CD4-positive, alpha-beta T cell treated with Interleukin-4 for 1 hour (primary cell): ENCODE measurements at regions not wholly inside any gene's neighbourhood (a gene's known extent, or its start where the extent isn't known, plus 50 kb on each side); places are given as distances from the start of the nearest gene placed in this dataset.

Experiments
- DNase-seq, 2 donors: peaks; one replicate each; pipeline ENCODE4 v3.0.0-alpha.2; 2020 to 2022

GRCh38 chr4:136823020-136823419 is 709.3 kb downstream of the PCDH18 start:
- DNase-seq, result no peak

DNA sequence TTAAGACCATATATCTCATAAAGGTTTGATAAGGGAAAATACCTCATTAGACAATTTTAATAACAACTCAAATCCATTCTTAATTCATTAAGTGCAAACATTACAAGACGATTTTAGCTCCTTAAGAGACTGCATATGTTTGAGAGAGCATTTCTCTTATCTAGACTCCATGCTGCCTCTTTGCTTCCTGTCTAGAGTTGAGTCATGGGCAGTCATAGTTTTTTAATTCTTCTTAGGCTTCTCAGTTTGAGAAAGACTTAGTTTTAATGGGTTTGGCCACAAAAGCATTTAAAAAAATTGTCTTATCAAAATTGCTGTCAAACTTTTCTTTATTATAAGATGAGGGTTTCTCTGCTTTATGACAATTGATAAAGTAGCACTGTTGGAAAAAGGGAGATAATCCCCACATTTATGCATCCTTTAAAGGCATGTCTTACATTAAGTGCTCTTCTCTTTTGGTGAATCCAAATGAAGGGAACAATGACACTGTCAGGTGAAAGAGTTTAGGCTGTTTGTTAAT is 713.4 kb downstream of the PCDH18 start:
- DNase-seq, result no peak

- no peak for DNase-seq
Measured at GRCh38 chr4:136812100-136812880, 720.0 kb downstream of the PCDH18 start.

- DNase-seq, result no peak
Measured at GRCh38 chr4:136811496-136812077, 720.7 kb downstream of the PCDH18 start.

DNA sequence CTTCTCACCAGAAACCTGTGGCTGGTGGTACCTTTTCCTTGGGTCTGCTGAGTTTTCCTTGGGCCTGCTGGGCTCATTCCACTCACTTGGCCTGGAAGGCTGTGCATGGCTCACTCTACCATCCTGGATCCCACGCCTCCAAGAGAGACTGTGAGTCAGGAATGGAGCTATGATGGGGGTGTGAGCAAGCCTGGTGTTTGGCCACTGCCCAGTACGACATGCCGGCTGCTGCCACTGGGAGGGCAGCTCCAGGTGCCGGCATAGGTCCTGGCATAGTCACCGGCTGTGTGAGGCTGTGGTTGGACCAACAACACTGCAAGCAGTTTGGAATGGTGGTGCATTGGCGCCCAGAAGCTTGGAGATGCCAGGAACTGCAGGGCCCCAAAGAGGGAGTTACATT is 721.7 kb downstream of the PCDH18 start:
- DNase-seq, result no peak

DNA sequence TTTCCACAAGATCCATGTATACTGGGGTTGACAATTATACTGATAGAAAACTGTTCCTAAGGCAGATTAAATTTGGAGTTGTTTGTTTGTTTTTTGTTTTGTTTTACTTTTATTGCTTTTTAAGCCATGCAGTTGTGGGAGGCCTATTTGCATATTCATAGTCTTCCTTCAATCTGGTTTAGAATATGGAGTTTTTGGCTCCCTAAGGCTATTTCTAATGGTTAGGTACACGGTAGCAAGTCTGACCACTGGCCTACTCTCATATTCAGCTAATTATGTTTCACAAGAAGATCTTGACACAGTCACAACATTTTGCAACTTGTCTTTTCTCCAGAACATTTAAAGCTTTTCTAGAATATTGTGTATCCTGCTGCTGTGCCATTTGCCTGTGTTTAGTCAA is 725.5 kb downstream of the PCDH18 start:
- no peak for DNase-seq

DNA sequence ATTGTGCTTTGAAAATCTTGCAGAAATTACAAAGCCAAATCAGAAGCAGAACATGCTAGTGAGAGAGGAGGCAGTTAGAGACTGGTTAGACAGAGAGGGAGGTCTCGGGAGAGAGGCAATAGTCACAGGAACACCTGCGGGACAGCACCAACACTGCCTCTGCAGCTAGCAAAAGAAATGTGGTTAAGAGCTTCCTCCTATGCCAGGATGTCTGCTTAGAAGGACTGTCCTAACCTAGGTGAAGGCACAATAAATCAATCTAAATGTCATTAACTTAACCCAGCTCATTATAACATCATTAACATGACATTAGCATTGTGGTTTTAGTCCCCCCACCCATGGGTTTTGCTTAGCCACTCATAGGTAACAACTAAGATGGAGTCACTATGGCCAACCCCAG is 726.7 kb downstream of the PCDH18 start:
- DNase-seq, result no peak

DNA sequence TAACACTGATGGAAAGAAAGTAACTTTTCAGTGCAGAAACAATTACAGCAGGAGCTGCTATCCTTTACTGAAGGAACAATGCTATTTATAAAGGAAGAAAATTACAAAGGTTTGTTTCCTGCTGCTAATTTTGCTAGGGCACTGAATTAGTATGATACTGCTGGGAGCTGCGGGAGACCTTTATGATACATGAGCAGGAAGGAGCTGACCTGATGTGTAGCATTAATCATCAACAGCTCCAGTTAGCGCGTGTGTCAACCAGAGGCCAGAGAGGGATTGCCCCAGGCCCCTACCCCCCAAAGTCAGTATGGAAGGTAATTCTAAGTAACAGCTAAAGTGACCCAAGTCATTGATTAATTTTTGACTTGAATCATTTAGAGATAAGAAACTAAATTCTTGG is 728.9 kb downstream of the PCDH18 start:
- no peak for DNase-seq

GRCh38 chr4:136800248-136800647 is 732.0 kb downstream of the PCDH18 start:
- no peak for DNase-seq

GRCh38 chr4:136796953-136797352 is 735.3 kb downstream of the PCDH18 start:
- DNase-seq, result no peak

- DNase-seq, result no peak
Measured at GRCh38 chr4:136793848-136794247, 738.4 kb downstream of the PCDH18 start.

GRCh38 chr4:136784326-136784725 is 748.0 kb downstream of the PCDH18 start:
- no peak for DNase-seq

DNA sequence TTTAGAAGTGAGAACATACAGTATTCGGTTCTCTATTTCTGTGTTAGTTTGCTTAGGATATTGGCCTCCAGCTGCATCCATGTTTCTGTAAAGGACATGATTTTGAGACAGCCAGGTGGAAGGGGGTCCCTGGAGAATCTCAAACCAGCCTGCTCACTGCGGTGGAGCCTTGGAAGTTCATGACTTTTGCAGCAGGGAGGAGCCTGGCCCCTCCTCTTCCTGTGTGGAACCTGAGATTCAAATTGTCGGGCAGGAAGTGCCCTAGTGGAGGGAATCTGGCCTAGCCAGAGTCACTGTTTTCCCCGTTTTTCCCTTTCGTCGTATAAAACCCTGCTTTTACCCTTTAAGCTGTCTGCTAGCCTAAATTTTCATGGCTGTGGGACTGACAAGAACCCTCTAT is 762.6 kb downstream of the PCDH18 start:
- no peak for DNase-seq

DNA sequence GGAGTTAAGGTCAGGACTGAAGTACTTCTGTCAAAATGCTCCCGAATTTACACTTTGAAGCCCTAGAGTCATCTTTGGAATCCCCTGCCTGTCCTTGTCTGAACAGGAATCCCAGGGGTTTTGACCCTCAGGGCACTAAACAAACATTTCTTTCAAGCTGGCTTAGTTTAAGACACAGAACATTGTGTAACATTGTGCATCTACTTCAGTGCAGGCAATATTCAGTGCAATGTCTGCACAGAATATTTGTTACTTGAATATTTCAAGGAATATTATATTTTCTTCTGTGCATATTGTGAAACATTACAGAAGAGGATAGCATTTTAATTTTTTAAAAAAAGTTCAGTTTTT is 763.4 kb downstream of the PCDH18 start:
- no peak for DNase-seq

GRCh38 chr4:136768213-136768924 is 763.9 kb downstream of the PCDH18 start:
- no peak for DNase-seq

- DNase-seq, result no peak
Measured at GRCh38 chr4:136763919-136764318, 768.4 kb downstream of the PCDH18 start.

GRCh38 chr4:136755531-136755916 is 776.8 kb downstream of the PCDH18 start:
- DNase-seq, result no peak

GRCh38 chr4:136754810-136755530 is 777.3 kb downstream of the PCDH18 start:
- DNase-seq, result no peak

DNA sequence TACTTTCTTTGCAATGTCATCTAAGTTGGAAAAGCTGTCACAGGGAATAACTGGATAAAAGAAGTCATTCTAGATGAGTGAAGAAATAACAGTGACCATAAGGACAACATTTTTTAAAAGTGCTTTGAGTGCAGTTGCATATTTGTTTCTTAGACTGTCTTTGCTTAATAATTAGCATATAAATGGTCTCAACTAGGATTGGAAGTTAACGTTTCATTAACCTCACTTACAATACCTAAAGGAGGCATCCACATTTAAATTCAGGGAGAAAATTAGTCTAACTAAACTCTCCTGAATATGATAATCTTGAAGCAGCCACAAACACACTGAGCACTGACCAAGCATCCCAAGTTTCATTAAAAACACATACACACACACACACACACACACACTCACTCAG is 780.7 kb downstream of the PCDH18 start:
- DNase-seq, result no peak

DNA sequence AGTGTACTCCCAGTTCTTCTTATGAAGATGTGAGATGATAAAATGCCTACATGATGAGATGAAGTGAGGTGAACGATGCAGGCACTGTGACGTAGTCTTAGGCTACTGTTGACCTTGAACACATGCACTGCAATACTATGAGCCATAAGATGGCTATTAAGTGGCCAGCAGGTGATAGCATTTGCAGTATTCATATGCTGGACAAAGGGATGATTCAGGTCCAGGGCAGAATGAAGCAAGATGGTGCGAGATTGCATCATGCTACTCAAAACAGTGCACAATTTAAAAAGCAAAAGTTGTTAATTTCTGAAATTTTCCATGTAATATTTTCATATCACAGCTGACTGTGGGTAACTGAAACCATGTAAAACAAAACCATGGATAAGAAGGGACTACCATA is 781.4 kb downstream of the PCDH18 start:
- no peak for DNase-seq

GRCh38 chr4:136749989-136750388 is 782.3 kb downstream of the PCDH18 start:
- no peak for DNase-seq

- DNase-seq, result no peak
Measured at GRCh38 chr4:136748773-136749172, 783.5 kb downstream of the PCDH18 start.

GRCh38 chr4:136748165-136748564 is 784.1 kb downstream of the PCDH18 start:
- no peak for DNase-seq
